Stimulated activated CD8-positive, alpha-beta memory T cell treated with anti-CD3 and anti-CD28 coated beads, Interleukin-4, amount 100 ng/mL, for 24 hours (primary cell): ENCODE measurements at regions not wholly inside any gene's neighbourhood (a gene's known extent, or its start where the extent isn't known, plus 50 kb on each side); places are given as distances from the start of the nearest gene placed in this dataset.

ENCODE experiments used
- DNase-seq: peaks from one replicate; pipeline ENCODE4 v3.0.0-alpha.2; 2020; ENCODE audit warnings: low read depth

DNA sequence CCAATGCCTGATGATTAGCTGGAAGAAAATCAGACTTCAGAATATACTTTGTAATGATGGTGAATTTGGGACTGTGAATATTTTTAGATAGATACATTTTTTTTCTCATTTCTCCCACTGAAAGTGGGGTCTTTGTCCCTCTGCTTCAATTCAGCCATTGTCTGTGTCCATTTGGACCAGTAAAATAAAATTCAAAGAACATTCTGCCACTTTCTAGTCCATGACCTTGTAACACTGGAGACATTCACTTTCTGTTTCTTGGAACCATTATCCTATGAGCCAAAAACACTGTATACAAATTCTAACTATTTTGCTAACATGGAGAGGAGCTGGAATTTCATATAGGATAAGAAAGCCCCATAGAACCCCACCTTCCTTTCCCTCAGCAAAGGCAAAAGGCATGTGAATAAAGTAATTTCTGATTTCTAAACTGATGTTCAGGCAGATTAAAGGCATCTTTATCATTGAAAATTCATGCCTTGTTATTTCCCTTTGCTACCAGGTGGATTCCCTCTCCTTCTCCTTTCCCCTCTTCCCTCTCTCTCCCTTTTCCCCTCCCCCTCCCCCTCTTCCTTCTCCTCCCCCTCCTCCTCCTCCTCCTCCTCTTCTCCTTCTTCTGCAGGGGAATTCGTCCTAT is 2010.4 kb upstream of the LRRTM1 start:
- no peak for DNase-seq

DNA sequence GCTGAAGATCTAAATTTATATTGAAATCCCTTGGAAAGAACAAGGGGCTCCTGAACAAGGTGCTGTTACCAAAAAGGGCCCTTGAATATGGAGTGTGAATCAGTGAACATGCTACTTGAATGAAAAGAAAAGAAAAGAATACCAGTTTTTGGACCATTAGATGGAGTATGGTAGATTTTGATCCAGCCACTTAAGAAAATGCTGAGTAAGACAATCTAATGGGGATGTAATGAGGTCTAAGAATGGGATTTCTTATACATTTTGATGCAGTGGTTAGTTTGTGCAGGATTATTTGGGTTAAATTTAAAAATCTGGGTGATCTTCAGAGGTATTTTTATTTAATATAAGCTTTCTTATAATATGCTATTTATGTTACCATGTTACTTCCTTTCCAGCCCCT is 2003.0 kb upstream of the LRRTM1 start:
- DNase-seq: no peak

GRCh38 chr2:82301506-82301905 is 1997.0 kb upstream of the LRRTM1 start:
- DNase-seq: no peak

DNA sequence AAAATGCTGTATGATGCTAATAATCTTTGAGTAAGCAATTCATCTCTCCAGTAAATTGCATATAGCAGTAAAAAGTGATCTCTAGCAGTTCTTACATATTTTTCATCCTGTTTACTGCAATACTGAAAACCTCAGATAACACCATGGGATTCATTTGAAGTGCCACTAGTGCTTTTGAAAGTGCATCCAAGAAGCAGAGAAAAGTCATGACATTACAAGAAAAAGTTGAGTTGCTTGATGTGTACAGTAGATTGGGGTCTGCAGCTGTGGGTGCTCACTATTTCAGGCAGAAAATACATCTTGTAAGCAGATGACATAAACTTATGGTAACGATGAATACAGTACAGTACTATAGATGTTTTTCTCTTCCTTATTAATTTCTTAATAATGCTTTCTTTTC is 1984.9 kb upstream of the LRRTM1 start:
- DNase-seq: no peak

- DNase-seq: no peak
Observed at GRCh38 chr2:82283075-82283474, 1978.5 kb upstream of the LRRTM1 start.

DNA sequence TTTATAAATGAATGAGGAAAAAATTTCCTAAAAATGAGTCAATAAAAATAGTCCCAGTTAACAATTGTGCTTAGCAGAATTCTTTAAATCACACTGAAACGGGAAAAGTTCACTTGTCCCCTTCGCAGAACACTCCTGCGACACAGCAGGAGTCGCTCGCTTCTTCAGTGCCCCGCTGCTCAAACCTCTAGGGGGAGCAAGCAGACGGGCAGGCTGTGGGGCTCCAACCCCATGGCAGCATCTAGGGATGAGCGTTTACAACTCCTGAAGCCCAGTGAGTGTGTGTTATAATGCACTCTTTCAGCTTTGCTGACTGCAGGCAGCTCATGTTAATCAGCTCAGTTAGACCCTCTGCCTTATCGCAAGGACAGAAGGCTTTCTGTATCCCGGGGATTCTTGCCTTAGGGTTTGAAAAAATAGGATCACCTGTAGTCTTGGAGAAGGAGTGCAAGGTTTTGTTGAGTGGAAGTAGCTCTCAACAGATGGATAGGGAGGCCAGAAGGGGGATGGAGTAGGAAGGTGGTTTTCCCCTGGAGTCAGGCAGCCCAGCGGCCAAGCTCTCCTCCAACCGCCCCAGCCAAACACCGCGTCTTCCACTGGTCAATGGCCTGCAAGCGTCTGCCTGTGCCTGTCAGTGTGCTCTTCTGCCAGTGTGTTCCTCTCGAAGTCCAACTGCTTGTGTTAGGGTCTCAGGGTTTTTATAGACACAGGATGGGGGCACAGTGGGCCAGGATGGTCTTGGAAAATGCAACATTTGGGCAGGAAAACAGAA is 1977.7 kb upstream of the LRRTM1 start:
- no peak for DNase-seq

- DNase-seq: no peak
Observed at GRCh38 chr2:82279367-82279766, 1974.8 kb upstream of the LRRTM1 start.

- no peak for DNase-seq
Observed at GRCh38 chr2:82278416-82278815, 1973.9 kb upstream of the LRRTM1 start.

DNA sequence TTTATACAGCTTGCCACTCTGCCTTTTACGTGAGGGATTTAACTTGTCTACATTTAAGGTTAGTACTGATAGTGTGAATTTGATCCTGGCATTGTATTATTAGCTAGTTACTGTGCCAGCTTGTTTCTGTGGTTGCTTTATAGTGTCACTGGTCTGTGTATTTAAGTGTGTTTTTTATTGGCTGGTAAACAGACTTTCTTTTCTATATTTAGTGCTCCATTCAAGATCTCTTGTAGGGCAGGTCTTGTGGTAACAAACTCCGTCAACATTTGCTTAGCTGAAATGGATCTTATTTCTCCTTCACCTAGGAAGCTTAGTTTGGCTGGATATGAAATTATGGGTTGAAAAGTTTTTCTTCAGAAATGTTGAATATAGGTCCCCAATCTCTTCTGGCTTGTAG is 1971.0 kb upstream of the LRRTM1 start:
- DNase-seq: no peak

- DNase-seq: no peak
Observed at GRCh38 chr2:82268446-82268845, 1963.9 kb upstream of the LRRTM1 start.

GRCh38 chr2:82260521-82260920 is 1956.0 kb upstream of the LRRTM1 start:
- no peak for DNase-seq

- DNase-seq: no peak
Observed at GRCh38 chr2:82259551-82259950, 1955.0 kb upstream of the LRRTM1 start.

DNA sequence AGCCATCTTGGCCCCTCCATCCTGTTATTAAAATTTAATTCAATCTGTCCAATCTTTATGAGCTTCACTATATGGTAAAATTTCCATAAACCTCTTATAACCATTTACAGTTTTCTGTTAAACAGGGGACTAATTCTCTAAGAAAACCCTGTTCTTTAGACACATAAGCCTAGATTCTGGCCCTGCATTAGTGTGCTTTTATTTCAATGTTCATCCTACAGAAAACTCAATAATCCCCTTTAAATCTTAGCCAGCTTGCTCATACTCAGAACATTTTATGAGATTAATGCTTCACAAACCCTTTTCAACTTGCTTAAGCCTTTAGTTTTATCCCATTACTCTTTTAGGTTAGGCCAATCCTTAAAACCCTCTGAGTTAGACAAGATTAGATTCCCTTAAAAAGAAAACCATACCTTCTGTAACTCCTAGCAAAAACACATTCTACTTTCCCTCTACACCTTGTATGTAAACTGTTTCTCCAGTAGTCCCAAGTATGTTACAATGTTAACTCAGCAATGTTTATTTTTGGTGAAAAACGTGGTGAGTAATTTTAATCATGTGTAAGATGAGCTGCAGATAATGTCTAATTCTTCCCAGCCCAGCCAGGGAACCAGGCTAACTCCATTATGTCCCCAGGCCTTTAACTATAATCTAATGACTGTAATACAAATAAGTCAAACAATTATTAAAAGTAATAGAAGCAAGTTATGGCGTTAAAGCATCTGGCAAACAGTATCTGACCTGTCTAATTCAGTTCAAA is 1953.4 kb upstream of the LRRTM1 start:
- no peak for DNase-seq

DNA sequence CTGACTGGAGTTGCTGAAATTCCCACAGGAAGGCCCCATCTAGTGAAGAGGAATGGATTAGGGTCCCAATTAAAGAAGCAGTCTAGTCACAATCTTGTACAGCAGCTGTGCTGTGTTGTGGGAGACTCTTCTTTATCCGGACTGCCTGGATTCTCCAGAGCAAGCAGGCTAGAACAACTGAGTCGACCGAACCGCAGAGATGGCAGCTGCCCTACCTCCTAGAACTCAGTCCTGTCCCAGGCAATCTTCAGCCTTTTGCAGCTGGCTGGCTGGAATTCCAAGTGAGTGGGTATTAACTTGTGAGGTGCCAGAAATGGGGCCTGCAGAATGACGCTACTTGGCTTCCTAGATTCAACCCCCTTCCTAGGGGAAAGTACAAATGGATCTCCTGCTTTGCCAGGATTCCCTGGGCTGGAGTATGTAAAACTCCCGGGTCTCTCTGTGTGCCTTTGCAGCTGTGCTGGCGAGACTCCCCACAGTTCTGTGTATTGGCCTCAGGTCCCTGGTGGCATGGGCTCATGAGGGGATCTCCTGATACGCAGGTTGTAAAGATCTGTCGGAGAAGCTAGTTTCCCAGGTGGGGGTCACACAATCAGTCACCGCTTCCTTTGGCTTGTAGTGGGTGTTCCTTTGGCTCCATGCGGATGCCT is 1952.6 kb upstream of the LRRTM1 start:
- no peak for DNase-seq

GRCh38 chr2:82256288-82256687 is 1951.7 kb upstream of the LRRTM1 start:
- DNase-seq: no peak

DNA sequence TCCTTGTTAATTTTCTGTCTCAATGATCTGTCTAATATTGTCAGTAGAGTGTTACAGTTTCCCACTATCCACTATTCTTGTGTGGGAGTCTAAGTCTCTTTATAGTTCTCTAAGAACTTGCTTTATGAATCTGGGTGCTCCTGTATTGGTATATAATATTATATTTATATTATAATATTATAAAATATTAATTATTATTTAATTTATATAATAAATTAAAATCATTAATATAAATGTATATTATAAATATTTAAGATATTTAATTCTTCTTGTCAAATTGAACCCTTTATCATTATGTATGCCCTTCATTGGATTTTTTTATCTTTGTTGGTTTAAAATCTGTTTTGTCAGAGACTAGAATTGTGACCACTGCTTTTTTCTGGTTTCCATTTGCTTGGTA is 1950.2 kb upstream of the LRRTM1 start:
- no peak for DNase-seq

DNA sequence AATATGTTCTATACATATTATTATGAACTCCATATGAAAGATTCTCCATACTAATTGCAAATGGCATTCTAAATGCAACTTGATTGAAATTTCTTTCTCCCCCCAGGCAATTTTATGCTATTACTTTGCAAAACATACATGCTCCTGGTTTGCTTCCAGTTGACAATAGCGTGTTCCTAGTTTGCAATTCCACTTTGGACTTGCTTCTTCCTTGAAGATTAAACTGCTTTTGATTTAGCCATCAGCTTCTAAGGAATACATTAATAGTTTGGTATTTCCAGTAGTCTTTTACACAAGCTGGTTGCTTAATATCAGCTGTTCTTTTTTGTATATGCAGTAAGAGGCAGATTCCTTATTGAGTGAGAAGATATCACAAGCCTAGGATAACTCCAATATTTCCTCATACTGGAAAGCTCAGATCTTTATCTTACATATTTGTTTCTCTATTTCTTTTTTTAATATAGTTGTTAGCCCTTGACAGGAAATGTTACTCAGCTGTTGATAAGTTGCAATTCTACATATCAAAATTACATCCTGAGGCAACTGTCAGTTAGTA is 1941.7 kb upstream of the LRRTM1 start:
- no peak for DNase-seq

- DNase-seq: no peak
Observed at GRCh38 chr2:82239176-82239575, 1934.6 kb upstream of the LRRTM1 start.

GRCh38 chr2:82237994-82238662 is 1933.6 kb upstream of the LRRTM1 start:
- DNase-seq: no peak

DNA sequence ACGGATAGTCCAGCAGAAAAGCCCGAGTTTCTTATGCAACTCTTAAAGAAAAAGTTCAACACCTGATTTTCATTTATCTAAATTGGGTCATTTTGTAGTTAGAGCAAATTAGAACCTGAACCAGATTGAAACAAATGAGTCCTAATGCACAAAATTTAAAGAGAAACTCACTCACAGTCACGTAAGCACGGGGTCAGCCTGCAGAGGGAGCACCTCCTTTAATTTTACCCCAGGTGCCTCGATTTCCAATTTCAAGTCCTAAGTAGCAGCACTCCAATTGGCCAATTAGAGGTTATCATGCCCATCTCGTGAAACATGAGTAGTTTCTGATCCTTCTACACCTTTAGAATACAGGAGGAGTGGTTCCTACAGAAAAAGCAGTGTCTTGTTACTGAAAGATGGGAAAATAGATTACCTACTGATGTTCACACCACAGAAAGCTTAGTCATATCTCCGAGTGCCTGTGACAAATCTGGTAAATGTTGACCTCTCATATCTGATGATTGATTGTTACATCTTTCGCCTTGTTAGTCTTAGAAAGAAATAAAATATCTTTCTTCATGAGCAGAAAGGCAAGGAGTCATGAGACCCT is 1929.8 kb upstream of the LRRTM1 start:
- DNase-seq: no peak

DNA sequence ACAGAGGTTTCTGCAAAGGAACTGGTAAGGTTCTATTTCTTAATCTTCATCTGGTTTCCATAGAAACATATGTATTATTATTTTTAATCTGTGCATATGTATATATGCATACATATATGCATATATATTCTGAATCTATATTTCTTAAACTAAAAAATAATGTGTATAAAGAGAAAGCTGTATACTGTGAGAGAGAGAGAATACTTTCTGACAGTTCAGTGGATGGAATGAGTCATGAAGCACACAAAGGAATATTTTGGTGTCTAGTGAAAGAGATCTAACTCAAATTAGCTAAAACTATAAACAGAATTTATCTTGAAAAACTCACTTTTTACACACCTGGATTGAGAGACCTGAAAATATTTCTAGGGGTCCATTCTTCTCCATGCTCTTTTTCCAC is 1929.3 kb upstream of the LRRTM1 start:
- no peak for DNase-seq
